GM18502 (cell line): ENCODE measurements at regions not wholly inside any gene's neighbourhood (a gene's known extent, or its start where the extent isn't known, plus 50 kb on each side); places are given as distances from the start of the nearest gene placed in this dataset.
"Not testable (repeated sequence)": the region's sequence is repeated elsewhere in the genome, so short reads cannot be mapped to it uniquely, and the experiment has no call there.

Experiments
- ATAC-seq: cut with Tn5 transposase; IDR thresholded peaks from one replicate; pipeline ENCODE4 v1.9.1; 2021; ENCODE audit warnings: mild to moderate bottlenecking; ENCODE audit not compliant: unreplicated experiment, poor library complexity

DNA sequence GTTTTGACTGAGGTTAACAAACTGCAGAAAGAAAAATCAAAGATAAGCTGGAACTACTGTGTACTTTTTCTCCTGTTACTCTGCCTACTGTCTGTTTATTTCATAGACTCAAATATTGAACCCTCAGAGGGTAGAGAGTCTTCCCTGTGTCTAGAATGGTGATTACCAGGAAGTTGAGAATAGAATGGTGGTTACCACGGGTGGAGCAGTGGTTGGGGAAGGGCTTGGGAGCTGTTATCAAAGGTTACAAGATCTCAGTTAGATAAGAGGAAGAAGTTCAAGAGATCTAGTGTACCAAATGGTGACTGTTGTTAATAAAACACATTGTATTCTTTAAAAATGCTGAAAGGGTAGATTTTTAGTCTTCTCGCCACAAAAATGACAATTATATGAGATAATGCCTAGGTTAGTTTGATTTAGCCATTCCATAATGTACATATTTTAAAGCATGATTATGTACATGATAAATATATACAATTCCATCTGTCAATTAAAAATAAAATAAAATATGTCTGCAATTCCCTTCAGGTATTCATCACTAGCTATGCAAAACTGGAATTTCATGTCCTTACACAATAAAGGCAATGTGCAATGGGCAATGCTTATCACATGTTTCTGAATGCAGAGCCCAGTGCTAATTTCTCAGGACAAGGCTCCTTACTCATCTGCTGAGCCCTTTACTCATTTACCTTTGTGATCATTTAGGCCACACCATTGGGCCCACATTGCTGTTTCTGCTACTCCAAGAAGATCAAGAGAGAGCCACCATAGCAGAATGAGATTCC, 474.3 kb upstream of the CAMK1G start:
- ATAC-seq, result no peak

DNA sequence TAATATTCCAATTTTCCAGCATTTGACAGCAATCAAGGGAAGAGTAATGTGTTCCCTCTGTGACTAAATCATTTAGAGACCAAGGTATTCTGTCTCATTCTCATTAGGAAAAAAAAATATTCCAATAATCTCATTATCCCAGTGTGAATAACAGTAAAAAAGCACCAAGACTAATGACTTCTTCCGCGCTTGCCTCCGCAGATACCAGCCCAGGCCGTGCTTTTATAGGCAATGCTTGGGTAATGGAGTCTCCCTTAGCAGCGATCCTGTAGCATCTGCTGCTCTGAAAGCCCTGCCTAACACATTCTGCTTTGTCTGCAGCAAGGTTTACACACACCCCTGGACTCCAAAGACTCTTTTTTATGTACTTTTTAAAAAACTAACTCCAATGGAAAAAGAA, 470.0 kb upstream of the CAMK1G start:
- ATAC-seq, result no peak

DNA sequence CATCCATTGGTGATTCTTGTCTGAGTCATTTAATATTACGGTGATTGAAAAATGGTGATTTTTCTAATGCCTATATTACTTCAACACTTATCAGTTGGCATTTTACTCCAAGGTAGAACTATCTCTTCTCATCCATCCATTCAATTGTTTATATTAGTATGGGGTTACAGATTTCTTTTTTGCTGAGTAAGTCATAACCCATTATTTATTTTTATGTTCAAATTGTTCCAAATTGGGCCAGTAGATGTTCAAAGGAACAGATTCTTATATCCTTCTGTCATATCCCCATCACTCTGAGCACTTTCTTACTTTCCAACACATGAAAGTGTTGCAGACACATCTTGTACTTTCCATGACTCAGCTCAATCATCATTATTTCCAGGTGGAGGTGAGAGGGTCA, 466.8 kb upstream of the CAMK1G start:
- no peak for ATAC-seq

DNA sequence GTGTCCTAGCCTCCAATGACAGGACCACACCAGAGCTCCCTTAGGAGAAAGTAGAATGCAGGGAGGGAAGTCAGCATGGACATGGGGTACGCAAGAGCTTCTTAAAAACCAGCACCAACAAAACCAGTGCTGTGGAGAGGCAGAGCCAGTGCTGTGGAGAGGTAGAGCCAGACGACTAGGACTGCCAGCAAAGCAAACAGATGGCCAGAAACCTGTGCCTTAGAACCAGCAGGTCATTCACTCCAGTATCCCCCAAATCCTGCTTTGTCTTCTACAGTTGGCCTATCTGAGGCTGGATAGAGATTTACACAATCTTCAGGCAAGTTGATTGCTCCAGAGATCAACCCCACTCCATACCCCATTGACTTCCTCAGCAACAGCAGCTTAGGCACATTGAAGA, 459.9 kb upstream of the CAMK1G start:
- no peak for ATAC-seq

DNA sequence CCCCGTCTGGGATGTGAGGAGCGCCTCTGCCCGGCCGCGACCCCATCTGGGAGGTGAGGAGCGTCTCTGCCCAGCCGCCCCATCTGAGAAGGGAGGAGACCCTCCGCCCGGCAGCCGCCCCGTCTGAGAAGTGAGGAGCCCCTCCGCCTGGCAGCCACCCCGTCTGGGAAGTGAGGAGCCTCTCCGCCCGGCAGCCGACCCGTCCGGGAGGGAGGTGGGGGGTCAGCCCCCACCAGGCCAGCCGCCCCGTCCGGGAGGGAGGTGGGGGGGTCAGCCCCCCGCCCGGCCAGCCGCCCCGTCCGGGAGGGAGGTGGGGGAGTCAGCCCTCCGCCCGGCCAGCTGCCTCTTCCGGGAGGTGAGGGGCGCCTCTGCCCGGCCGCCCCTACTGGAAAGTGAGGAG, 454.4 kb upstream of the CAMK1G start:
- ATAC-seq, result not testable (repeated sequence)

DNA sequence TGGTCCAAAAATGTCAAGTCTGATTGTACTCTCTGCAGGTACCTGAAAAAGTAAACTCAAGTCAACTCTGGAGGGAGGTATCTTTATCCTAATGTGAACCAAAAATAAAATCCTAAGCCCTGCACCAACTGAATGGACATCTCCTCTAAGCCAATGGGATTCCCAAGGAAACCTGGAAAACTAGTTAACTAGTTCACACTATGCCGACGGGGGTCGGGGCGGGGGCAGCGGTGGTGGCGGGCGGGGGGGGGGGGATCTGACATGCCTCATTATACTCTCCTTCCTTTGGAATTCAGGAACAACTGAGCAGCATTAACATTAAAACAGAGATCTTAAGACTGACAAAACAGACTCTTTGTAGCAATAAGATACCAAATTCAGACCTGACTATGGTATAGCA, 452.6 kb upstream of the CAMK1G start:
- ATAC-seq, result no peak

DNA sequence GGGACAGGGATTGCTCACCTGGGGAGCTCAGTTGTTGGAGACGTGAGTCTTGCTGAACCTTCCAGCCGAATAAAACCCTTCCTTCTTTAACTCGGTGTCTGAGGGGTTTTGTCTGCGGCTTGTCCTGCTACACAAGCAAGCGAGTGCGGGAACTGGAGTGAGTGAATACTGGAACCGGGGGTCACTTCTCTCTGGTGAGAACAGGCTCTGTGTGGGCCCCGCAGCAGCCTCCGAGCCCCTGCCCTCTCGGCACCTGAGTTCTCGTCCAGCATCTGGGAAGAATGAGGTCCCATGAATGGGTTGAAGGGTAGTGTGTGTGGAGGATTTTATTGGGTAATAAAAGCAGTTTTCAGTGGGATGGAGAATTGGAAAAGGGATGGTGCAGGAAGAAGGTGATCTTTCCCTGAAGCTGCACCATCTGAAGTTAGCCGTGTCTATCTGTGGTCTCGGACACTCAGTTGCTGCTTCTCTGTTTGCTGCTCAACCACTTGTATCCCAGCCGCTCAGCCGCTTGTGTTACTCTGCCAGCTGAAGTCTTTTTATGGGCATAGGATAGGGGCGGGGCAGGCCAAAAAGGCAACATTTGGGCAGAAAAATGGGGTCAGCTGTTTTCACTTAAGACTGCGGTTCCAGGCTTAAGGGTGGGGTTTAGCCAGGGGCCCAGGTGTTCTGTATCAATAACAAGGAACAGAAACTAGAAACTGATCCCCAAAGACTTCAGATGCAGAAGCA, 450.6 kb upstream of the CAMK1G start:
- ATAC-seq, result no peak

DNA sequence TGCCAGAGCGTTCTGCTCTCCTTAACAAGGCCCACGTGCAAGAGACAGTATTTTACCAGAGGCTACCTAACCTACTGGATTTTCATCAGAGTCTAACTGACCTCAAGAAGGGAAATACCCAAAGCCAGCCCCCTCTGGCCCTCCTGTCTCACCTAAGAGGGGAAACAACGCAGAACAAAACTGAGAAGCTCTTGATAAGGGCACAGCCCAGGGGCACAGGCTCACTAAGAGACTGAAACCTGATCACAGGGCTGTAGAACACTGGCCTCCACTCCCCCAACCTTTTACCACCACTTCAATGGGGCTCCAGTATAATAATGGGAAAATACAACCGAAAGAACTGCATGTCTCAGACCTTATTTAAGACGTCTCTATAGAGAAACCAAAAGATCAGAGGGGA, 449.5 kb upstream of the CAMK1G start:
- ATAC-seq, result peak; percentile 65

DNA sequence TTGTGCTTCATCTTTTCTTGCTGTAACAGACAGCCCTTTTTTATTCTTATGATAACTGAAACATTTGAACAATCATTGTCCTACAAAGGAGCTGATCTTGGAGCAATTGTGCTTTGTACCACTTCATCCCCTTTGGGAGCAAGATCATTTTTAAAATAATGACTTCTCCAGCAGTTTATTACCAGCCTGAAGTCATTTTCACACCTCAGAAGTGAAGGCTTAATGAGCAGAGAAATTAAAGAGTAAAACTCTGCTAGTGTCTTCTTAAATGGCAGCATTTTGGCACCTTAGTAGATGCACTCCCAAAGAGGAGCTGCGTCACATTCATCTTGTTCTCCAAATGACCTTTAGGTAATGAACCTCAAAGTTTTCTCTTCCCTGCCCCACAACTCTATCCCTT, 439.6 kb upstream of the CAMK1G start:
- ATAC-seq, result no peak

DNA sequence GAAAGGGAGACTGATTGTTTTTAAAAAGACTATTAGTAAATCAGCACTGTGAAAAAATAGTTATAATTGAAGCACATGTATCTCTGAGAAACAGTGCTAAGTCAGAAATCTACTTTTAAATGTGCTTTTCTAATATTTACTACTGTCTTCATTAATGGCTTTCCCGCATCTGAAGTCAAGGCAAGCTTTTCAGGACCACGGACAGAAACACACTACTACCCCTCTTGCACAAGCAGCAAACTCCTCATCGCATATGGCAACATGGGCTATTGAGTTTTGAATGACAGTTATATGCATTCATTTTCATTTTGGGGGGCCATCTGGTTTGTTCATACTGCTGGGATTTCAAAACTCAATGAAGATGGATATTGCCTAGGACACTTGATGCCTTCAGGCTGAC, 433.4 kb upstream of the CAMK1G start:
- ATAC-seq, result no peak

DNA sequence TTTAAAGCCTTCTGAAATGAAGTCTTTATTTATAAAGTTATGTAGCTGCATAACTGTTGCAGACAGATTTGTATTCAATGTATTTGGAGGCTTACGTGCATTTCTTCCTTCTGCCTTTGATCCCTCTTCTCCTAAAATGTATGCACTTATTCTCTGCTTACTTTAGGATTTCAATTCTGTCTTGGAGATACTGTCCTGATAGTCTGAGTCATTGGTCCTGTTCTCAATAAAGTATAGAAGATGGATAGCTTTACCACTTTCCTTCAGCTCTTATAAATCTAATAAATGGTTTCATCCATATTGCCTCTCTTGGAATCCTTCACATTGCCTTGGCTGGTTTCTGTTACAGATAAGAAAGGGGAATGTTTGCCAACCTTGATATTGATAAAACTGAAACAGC, 430.1 kb upstream of the CAMK1G start:
- ATAC-seq, result no peak

DNA sequence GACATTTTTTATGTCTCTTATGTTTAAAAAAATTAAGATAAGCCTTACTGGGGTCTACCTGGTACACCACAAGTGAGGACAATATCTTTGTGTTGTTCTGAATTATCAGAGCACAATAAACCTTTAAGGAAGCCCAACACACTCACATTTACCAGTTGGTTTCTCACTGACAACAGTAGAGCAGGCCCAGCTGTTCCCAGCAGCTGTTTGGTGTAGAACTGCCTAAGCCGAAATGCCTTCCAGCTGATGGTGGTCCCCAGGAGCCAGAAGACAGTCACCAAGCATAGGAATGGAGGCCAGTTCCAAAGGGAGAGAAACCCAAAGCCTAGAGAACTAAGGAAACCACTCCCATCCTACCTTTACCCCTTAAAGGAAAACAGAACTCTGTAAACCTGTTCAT, 428.6 kb upstream of the CAMK1G start:
- no peak for ATAC-seq

DNA sequence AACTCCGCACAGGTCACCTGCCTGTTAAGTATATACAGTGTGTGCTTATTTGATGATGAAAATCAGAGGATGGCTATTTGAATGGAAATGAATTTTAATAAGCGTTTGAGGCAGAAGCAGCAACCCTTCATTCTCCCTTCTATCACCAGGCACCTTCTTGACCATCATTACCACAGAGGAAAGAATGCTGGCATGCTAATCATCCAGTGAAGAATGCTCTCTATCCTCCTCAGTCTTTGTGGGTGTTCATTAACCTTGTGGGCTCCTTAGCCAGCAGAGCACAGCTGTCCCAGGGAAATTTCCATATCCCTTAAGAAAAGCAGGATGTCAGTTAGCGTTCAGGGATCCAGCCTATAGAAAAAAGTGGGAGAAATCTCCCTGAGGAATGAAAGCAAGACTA, 428.0 kb upstream of the CAMK1G start:
- no peak for ATAC-seq

DNA sequence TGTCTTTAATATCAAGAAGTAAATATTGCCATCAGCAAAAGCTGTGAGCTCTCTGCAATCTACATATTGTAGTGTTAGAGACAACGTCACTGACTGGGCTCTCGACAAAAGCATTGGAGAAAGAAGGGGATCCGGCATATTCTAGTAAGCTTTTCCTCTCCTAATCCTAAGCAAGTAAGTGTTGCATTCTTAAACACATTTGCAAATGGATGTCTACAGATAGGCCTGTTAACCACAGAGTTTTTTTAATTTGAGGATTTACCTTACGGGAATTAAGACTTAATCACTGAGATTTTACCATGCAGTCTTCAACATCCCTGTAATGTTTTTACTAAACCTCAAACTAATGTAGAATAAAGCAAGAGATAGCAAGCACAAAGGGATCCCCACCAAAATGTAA, 426.5 kb upstream of the CAMK1G start:
- ATAC-seq, result no peak

DNA sequence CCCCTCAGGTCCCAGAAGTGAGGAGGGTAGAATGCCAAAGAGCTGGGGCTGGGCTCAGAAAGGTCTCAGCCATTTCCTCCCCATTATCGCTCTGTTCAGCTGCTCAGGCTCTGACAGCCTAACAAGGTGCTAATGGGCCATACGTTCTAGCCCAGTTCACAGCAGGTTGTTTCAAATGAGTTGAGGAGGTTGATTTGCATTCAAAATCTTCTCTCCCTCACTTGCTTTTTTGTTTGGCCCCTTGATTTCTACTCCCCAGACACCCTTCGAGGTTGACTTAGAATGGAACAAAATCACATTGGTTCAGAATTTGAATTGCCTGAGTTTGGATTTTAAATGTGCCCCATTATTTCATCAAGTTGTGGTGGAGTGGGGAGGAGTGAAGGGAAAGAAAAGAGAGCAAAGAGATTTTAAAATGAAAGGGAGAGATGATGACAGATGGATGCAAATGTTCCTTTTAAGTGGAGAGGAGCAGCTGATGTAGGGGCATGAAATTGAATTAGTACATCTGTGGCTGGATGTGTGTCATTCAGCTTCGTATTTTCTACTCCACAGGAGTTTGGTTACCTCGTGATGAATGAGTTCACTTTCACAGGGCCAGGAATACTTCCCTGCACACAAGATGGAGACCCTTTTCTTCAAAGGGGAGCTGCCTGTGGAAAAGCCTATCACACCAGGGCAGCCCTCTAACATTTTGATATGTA, 425.8 kb upstream of the CAMK1G start:
- no peak for ATAC-seq

DNA sequence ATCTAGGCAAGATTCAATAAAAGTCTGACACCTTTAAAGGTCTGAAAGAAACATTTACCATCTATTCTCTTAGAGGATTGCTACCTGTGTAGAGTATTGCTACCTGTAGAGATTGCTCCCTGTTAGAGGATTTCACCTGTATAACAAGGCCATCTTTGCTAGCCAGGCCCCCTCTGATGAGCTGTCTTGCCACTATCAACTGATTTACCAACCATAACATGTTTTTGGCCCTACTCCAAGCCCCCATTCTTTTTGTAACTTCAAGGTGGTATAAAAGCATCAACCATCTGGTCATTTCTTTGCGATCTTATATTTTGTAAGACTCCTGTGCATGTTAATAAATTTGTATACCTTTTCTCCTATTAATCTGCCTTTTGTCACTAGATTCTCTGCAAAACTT, 424.7 kb upstream of the CAMK1G start:
- ATAC-seq, result no peak

DNA sequence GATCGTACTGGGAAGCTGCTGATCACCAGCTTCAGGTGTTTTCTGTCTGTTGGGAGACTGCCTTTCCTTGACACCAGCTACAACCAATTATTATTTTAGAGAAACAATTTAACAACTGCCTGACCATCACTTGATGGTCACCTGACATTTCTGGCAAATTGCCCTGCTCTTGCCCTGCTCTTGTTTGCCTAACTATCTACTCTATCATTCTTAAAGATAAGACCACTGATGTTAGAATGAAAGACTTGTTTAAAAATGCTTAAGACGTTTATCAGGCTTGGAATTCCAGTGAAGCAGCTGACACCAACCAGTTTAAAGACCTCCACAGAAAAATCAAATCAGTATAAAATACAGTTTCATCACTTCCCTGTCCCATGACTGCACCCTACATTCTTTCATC, 423.3 kb upstream of the CAMK1G start:
- no peak for ATAC-seq

DNA sequence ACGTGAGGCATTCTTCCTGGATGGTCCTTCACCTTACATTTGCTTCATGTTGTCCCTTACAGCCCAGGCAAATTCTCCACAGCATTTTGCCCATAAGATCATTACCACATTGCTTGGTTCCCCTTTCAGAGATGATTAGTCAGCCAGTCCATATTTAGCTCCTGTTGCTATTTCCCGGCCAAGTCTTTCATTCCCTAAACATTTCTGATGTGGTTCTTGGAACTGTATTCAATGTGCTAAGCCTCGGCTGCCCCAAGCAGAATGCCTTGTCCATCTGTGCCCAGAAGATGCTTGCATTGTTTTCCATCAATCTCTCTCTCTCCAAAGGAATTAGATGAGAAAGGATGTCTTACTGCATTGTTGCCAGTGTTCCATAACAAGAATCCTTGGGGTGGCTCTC, 420.9 kb upstream of the CAMK1G start:
- no peak for ATAC-seq

DNA sequence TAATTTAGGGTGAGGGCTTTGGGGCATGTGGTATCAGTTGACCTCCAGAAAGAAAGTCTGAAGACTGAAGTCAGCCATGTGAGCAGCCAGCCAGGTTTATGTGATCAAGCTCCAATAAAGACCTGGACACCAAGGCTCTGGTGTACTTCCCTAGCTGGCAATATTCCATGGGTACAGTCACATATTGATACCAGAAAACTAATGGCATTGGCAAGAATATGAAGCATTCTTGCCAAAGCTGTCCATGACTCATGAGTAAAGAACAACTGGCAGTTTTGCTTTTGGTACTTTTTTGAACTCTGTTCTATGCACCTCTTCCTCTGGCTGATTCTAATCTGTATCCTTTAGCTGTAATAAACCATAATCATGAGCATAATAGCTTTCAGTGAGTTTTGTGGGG, 415.3 kb upstream of the CAMK1G start:
- ATAC-seq, result no peak

DNA sequence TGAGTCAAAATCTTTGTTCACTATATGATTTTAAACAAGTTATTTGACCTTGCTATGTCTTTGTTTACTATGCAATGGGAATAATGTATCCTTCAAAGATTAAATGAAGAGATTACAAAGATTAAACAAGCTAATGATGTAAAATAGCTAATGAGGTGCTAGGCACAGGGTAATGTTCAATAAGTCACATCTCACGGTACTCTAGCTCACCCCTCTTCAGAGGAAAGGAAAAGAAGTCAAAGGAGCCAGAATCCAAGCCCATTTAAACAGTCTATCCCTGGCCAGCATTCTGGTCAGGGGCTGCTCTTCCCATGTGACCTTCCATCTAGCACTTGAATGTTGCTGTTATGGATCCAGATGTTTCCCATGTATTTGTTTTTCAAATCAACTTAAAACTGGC, 412.4 kb upstream of the CAMK1G start:
- no peak for ATAC-seq

DNA sequence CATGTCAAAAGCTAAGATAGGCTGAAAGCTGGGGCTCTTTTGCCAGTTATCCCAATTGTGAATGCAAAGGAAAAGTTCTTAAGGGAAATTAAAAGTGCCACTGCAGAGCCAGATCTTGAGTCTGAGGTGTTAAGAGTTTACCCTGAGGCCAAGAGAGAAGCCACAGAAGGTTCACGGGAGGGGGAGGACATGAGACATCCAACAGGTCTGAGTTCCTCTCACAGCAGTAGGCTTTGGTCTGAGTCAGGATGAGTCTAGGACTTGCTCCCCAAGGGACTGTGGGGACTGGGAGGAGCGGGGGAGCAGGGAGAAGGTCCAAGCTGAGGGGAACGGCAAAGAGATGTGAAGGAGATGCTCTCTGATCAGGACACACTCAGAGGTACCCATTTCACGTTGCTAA, 411.2 kb upstream of the CAMK1G start:
- ATAC-seq, result no peak
